IPS DF 4.7 (cell line): ENCODE measurements at regions not wholly inside any gene's neighbourhood (a gene's known extent, or its start where the extent isn't known, plus 50 kb on each side); places are given as distances from the start of the nearest gene placed in this dataset.

ENCODE experiments used
- DNase-seq: peaks from one replicate; pipeline ENCODE4 v3.0.0-alpha.2; 2013; ENCODE audit warnings: low spot score; ENCODE audit errors: extremely low read depth

GRCh38 chr12:3929875-3930615 is 56.8 kb upstream of the PARP11 start:
- DNase-seq = no peak

GRCh38 chr12:3928538-3929184 is 55.5 kb upstream of the PARP11 start:
- no peak for DNase-seq

GRCh38 chr12:3925621-3926020 is 52.4 kb upstream of the PARP11 start:
- no peak for DNase-seq

- DNase-seq = no peak
Measured at GRCh38 chr12:3924761-3925160, 51.6 kb upstream of the PARP11 start.

GRCh38 chr12:3923021-3923420 is 49.8 kb upstream of the PARP11 start:
- no peak for DNase-seq
